B cell (primary cell): ENCODE measurements at regions not wholly inside any gene's neighbourhood (a gene's known extent, or its start where the extent isn't known, plus 50 kb on each side); places are given as distances from the start of the nearest gene placed in this dataset.

Experiments used
- ATAC-seq: fragments of 200-7000 bp; cut with Tn5 transposase; one replicate; pipeline ENCODE4 v1.10.0; 2021; ENCODE audit warnings: low read depth, mild to moderate bottlenecking, moderate number of reproducible peaks, moderate library complexity
- CTCF ChIA-PET: fragments of 350-600 bp; sonication (Branson Sonifier 250); formaldehyde crosslinking; loops from one replicate; lab custom pipeline; 2021; ENCODE audit warnings: antibody characterized with exemption, inconsistent platforms; lab: Charles Lee
- POLR2A ChIA-PET: fragments of 350-600 bp; sonication (Branson Sonifier 250); formaldehyde crosslinking; loops from one replicate; lab custom pipeline; 2021; ENCODE audit warnings: antibody characterized with exemption; lab: Charles Lee
- DNase-seq: peaks from one replicate; pipeline ENCODE4 v3.0.0; 2013
- H2AFZ ChIP-seq: 2 replicates; pipeline ENCODE4 v1.6.1; 2012; ENCODE audit warnings: mild to moderate bottlenecking, low read depth, low read length; ENCODE audit not compliant: insufficient read depth, poor library complexity, severe bottlenecking
- H3K27ac ChIP-seq, 2 donors: 1 replicate in 1 of 2; 2 replicates in 1 of 2; pipeline ENCODE4 v1.5.1; 2012 to 2013; ENCODE audit warnings: low read length in 2 of 2, mild to moderate bottlenecking in 2 of 2, moderate library complexity in 1 of 2
- H3K27me3 ChIP-seq, 4 experiments: fragments of 200-600 bp in 1 of 4; sonication (generic) in 1 of 4; replicated peaks in 1 of 4; 1 replicate in 2 of 4; 2 replicates in 2 of 4; pipeline versions ENCODE4 v1.6.1 to v1.7.0; 2013 to 2016; ENCODE audit warnings: low read length in 3 of 4, mild to moderate bottlenecking in 2 of 4, mixed read lengths in 1 of 4, moderate library complexity in 1 of 4; ENCODE audit not compliant: insufficient read depth in 4 of 4, control insufficient read depth in 3 of 4; ENCODE audit errors: control extremely low read depth in 1 of 4
- H3K36me3 ChIP-seq, 2 experiments: replicated peaks in 1 of 2; 1 replicate in 1 of 2; 2 replicates in 1 of 2; pipeline versions ENCODE4 v1.6.1 to v1.7.1; 2013; ENCODE audit warnings: low read length in 1 of 2; ENCODE audit not compliant: insufficient read depth in 2 of 2, control insufficient read depth in 1 of 2; ENCODE audit errors: control extremely low read depth in 1 of 2, extremely low read depth in 1 of 2
- H3K4me1 ChIP-seq, 2 donors: fragments of 200-600 bp in 1 of 2; sonication (generic) in 1 of 2; 1 replicate in 1 of 2; 2 replicates in 1 of 2; pipeline versions ENCODE4 v1.5.1 to v1.6.1; 2013 to 2017; ENCODE audit warnings: low read length in 2 of 2; ENCODE audit not compliant: control insufficient read depth in 2 of 2, insufficient read depth in 2 of 2
- H3K4me2 ChIP-seq: replicated peaks from 2 replicates; pipeline ENCODE3; 2012; ENCODE audit warnings: mild to moderate bottlenecking, low read depth, low read length; ENCODE audit not compliant: poor library complexity, severe bottlenecking
- H3K4me3 ChIP-seq, 5 experiments: fragments of 200-600 bp in 1 of 5; sonication (generic) in 1 of 5; 1 replicate in 3 of 5; 2 replicates in 2 of 5; pipeline versions ENCODE4 v1.5.1 to v1.7.0; 2011 to 2016; ENCODE audit warnings: low read length in 4 of 5, mild to moderate bottlenecking in 4 of 5, low read depth in 2 of 5, control low read depth in 1 of 5, moderate library complexity in 1 of 5; ENCODE audit not compliant: insufficient read depth in 1 of 5; ENCODE audit errors: control extremely low read depth in 1 of 5, extremely low read depth in 1 of 5
- H3K79me2 ChIP-seq: fragments of 200-600 bp; sonication (generic); one replicate; pipeline ENCODE4 v1.6.0; 2016; ENCODE audit warnings: low read length; ENCODE audit not compliant: control insufficient read depth, insufficient read depth
- H3K9ac ChIP-seq: fragments of 200-600 bp; sonication (generic); 2 replicates; pipeline ENCODE4 v1.6.1; 2017; ENCODE audit warnings: mild to moderate bottlenecking, low read length, moderate library complexity
- H3K9me3 ChIP-seq, 3 donors: one replicate each; pipeline versions ENCODE4 v1.6.1 to v1.7.1; 2013; ENCODE audit warnings: low read length in 2 of 3; ENCODE audit not compliant: control insufficient read depth in 2 of 3, insufficient read depth in 1 of 3; ENCODE audit errors: control extremely low read depth in 1 of 3
- H4K20me1 ChIP-seq: 2 replicates; pipeline ENCODE4 v1.6.0; 2012; ENCODE audit warnings: mild to moderate bottlenecking, low read length; ENCODE audit not compliant: insufficient read depth, control insufficient read depth, poor library complexity, severe bottlenecking
- H3K27ac Mint-ChIP-seq: one replicate; pipeline ENCODE4 v1.8.0; 2021; ENCODE audit warnings: mixed read lengths
- H3K27me3 Mint-ChIP-seq: one replicate; pipeline ENCODE4 v1.8.0; 2021; ENCODE audit warnings: mixed read lengths
- H3K4me1 Mint-ChIP-seq: one replicate; pipeline ENCODE4 v1.8.0; 2021; ENCODE audit warnings: mixed read lengths
- H3K4me3 Mint-ChIP-seq: one replicate; pipeline ENCODE4 v1.8.0; 2021; ENCODE audit warnings: mixed read lengths
- H3K9me3 Mint-ChIP-seq: one replicate; pipeline ENCODE4 v1.8.0; 2022; ENCODE audit warnings: mixed read lengths; ENCODE audit not compliant: insufficient read depth
- CTCF ChIP-seq: fragments of 200-600 bp; IDR thresholded peaks from one replicate; pipeline ENCODE4 v1.8.0; 2022; ENCODE audit warnings: antibody characterized with exemption, mild to moderate bottlenecking
- EZH2 ChIP-seq: IDR thresholded peaks from 2 replicates; pipeline ENCODE4 v1.6.1; 2012; ENCODE audit warnings: borderline replicate concordance, low read depth, mild to moderate bottlenecking, moderate library complexity, low read length; ENCODE audit not compliant: insufficient read depth, poor library complexity, severe bottlenecking
- WGBS: methylation state at CpG from one replicate; pipeline ENCODE4 v1.1.5; 2013; ENCODE audit warnings: missing lambda C conversion rate; ENCODE audit not compliant: insufficient coverage; 5-methylcytosine and 5-hydroxymethylcytosine counted together
- intact Hi-C: fragments of 100-400 bp; cut with micrococcal nuclease; formaldehyde crosslinking; loops from one replicate; pipeline ENCODE4 v1.10.0; 2022

GRCh38 chr2:180450841-180451240, 443.7 kb upstream of the CWC22 start:
- ChIA-PET POLR2A (no interaction called here), CTCF (no interaction called here)
- H3K4me1 Mint-ChIP-seq: no peaks in the 10 kb centered on the region
- no peaks in the 10 kb centered on the region for H3K9me3 Mint-ChIP-seq
- H3K27ac Mint-ChIP-seq: no peak overlapping the region
- Histone ChIP-seq H3K79me2 (no peaks in the 10 kb centered on the region), H3K36me3 (no peaks in the 10 kb centered on the region), H3K4me2 (no peak overlapping the region), H3K4me1 (no peaks in the 10 kb centered on the region), H3K27ac (no peak overlapping the region), H3K27me3 (no peaks in the 10 kb centered on the region), H3K9ac (no peak overlapping the region), H4K20me1 (no peaks in the 10 kb centered on the region), H3K9me3 (no peaks in the 10 kb centered on the region), H2AFZ (no peak overlapping the region), H3K4me3 (no peak overlapping the region)
- TF ChIP-seq CTCF (no peak), EZH2 (no peak)
- DNase-seq: no peak
- no peak for ATAC-seq
- intact Hi-C loops: no loop called here
- no peaks in the 10 kb centered on the region for H3K27me3 Mint-ChIP-seq
- H3K4me3 Mint-ChIP-seq: no peak overlapping the region

GRCh38 chr2:180449171-180449915, 442.2 kb upstream of the CWC22 start:
- CTCF ChIA-PET: no interaction called here
- DNase-seq: no peak
- no peak overlapping the region for H3K4me3 Mint-ChIP-seq
- H3K4me3 ChIP-seq: no peak overlapping the region
- no peak overlapping the region for H3K27ac Mint-ChIP-seq
- intact Hi-C loops: no loop called here
- H4K20me1 ChIP-seq: no peaks in the 10 kb centered on the region
- POLR2A ChIA-PET: no interaction called here
- H3K27me3 ChIP-seq: no peaks in the 10 kb centered on the region
- H2AFZ ChIP-seq: no peak overlapping the region
- H3K9me3 Mint-ChIP-seq: no peaks in the 10 kb centered on the region
- no peak overlapping the region for H3K4me2 ChIP-seq
- H3K4me1 ChIP-seq: no peaks in the 10 kb centered on the region
- no peaks in the 10 kb centered on the region for H3K79me2 ChIP-seq
- H3K36me3 ChIP-seq: no peaks in the 10 kb centered on the region
- TF ChIP-seq CTCF: no peak
- no peak for TF ChIP-seq EZH2
- no peaks in the 10 kb centered on the region for H3K4me1 Mint-ChIP-seq
- H3K27me3 Mint-ChIP-seq: no peaks in the 10 kb centered on the region
- no peak for ATAC-seq
- H3K9ac ChIP-seq: no peak overlapping the region
- no peaks in the 10 kb centered on the region for H3K9me3 ChIP-seq
- no peak overlapping the region for H3K27ac ChIP-seq
- no CpG with 5 or more reads among the region's 3 CpGs for WGBS
